HG03175 (cell line): ENCODE measurements at regions not wholly inside any gene's neighbourhood (a gene's known extent, or its start where the extent isn't known, plus 50 kb on each side); places are given as distances from the start of the nearest gene placed in this dataset.
"Not testable (repeated sequence)": the region's sequence is repeated elsewhere in the genome, so short reads cannot be mapped to it uniquely, and the experiment has no call there.

ENCODE experiments used
- ATAC-seq: cut with Tn5 transposase; IDR thresholded peaks from one replicate; pipeline ENCODE4 v1.9.1; 2021; ENCODE audit warnings: mild to moderate bottlenecking, moderate library complexity; ENCODE audit not compliant: unreplicated experiment

GRCh38 chr1:79190074-79190473 is 183.5 kb upstream of the ADGRL4 start:
- ATAC-seq: peak; percentile 61

- peak; percentile 37 for ATAC-seq
Observed at GRCh38 chr1:79188337-79188736, 181.8 kb upstream of the ADGRL4 start.

DNA sequence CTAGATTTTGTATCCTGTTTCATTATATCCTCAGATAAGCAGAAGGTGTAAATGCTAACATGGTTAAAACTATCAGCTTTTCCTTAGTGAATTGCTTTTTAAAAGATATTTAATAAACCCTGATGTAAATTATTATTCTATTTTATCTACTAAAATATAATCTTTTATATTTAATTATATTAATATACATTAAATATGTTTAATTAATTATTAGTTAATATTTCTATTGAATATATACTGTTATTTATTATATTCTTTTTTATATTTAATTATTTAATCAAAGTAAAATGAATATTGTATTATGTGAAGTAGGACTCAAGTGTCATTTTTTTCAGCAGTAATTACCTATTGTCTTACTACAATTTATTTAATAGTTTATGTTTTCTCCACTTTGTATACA is 179.7 kb upstream of the ADGRL4 start:
- ATAC-seq: no peak

GRCh38 chr1:79177844-79178243 is 171.3 kb upstream of the ADGRL4 start:
- no peak for ATAC-seq

DNA sequence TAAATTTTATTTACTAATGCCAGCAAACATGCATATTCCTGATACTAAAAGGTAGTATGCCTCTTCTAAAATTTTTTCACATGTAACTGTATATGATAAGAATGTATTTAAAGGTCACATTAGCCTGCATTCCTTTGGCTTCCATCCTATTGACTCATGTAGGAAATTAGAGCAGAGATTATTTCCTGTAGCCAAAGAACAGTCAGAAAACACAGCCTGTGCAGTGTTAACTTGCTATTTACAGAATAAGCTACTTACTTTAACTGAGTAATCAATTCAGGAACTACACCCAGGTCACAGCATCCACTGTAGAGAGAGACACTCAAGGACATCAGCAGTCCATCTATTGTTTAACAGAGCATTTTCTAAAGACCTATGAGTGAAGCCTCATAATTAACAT is 154.5 kb upstream of the ADGRL4 start:
- no peak for ATAC-seq

DNA sequence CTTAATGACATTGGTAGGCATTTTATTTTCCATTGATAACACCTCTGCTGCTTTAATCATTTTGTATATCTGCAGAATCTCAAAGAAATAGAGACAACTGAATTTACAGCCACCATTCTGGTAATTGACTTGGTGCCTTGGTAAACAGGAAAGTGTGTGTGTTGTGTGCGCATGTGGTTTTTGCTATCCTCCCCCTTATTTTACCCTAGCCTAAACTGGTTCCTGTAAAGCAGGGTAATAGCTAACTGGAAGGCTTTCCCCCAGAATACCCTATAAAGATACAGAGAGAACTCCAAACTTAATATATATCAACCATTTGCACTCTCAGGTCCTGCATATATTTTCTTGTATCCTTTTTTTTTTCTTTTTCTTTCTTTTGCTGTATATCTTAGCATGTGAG is 149.5 kb upstream of the ADGRL4 start:
- ATAC-seq: no peak

DNA sequence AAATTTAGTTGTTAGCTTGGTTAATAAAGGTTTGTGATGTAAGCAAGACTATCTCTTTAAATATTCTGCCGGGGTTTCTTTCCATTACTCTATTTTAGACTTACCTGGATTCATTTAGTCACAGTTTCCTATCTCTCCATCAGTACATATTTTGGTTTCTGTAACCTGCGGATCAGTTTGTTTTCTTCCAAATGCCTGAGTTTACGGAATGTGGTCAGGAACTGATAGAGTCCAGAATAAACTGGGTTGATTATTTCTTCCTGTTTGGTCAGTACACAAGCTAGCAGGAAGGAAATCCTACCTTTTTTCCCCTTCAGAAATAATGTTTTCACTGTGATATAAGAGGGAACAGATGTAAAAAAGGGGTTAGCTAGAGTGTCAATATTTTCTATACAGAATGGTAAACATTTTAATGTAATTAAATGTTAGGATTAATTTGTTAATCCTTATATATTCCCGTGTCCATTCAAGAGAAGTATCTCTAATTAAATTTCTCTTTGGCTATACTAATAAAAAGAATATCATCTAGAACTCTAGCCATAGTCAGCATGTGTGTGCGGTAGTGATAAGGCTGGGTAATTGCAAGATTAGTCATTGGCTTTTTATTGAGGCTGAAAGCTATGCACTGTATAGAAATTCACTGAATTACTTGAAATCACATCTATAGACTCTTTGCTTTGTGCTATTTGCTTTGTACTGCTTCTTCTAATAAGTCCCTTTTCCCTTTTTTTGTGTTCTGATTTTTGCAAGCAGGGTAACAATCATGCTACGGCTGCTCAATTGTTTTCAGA is 144.7 kb upstream of the ADGRL4 start:
- ATAC-seq: no peak

DNA sequence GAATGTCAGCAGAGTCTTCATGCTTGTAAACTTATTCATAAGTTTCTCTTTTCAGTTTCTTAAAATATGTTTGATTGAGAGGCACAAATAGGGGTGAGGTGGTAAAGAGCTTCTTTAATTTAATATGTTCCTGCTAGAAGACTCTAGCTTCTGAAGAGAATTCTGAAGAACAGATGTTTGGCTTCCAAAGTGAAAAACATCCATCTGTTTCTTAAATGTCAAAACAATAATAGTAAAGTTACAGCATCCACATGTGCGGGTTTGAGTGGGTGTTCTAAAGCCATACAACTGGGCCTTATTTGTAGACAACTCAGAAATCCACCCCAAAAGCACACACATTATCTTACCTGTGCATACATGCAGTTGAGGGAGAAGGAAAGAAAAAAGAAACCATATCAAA is 144.0 kb upstream of the ADGRL4 start:
- ATAC-seq: no peak

DNA sequence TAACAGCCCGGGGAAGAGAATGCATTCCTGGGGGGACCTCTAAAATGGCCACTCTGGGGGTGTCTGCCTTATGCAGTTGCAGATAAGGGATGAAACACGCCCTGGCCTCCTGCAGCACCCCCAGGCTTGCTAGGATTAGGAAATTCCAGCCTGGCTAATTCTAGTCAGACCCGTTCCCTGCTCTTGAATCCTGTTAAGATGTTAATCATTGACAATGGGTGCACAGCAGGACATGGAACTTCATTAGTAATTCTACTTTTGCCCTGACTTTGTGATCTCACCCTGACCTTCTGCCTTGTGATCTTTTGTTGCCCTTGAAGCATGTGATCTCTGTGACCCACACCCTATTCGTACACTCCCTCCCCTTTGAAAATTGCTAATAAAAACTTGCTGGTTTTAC is 131.7 kb upstream of the ADGRL4 start:
- not testable (repeated sequence) for ATAC-seq

DNA sequence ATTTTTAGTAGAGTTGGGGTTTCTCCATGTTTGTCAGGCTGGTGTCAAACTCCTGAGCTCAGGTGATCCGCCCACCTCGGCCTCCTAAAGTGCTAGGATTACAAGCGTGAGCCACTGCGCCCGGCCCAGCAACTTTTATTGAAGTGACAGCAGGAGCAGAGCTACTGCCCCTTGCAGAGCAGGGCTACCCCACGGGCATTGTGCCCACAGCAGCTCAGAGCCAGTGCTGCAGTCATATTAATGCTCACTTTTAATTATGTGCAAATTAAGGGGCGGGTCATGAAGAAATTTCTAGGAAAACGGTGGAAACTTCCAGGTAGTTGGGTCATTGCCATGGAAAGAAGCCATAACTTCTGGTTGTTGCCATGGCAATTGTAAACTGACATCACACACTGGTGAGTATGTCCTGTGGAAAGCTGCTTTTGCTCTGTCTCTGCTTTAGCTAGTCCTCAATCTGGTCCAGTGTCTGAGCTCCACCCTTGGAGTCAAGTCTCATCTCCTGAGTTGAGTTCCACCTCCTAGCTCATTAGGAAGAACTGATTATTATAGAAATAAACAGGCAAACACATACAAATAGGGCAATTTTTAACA is 127.3 kb upstream of the ADGRL4 start:
- ATAC-seq: no peak

DNA sequence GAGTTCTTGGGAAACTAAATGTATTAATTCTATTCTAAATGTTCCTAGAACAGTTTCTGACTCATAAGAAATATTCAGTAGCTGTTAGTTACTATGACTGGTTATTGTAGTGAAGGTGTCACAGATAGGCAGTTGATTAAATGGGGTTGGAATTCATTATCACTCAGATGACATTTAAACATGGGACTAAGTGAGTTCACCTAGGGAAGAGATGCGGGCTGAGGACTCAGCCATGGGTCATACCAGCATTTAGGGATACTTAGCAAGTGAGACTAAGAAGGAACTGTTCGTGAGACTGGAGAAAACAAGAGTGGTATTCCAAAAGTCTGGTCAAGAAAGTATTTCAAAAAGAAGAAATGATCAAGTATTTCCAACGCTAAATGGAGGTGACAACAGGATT is 125.1 kb upstream of the ADGRL4 start:
- ATAC-seq: no peak

DNA sequence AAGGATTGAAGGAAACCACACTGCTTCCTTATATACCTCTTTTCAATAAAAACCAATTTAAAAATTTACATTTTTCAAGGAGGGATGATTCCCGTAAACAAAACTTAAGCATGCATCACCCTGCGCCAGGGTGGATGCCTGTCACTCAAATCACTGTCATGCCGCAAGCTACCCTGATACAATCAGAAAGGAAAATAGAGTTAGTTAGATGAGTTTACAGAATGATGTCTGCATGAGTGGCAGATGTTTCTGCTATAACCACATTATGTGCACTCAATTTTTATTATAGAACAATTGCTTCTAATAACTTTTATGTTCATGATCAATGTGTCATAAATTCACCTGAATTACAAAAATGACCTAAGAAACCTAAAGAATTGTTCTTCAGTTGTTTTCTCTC is 123.4 kb upstream of the ADGRL4 start:
- no peak for ATAC-seq

DNA sequence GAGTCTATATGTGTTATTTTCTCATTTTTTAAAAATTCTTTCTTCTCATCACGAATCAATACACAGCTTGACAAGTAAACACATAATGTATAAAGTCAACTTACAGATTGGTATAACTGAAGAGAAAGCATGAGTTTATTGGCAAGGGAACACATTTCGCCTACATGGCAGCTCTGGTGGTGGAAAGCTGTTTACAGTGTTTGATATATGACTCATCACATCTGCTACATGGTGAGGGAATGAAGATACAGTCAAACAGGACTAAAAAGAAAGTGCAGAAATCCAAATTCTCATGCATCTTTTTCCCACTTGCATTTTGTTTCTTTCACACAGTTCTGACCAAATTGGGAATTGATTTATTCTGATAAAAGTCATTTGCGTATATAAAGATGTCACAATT is 122.2 kb upstream of the ADGRL4 start:
- ATAC-seq: no peak

- no peak for ATAC-seq
Observed at GRCh38 chr1:79124756-79125155, 118.2 kb upstream of the ADGRL4 start.

GRCh38 chr1:79122521-79122920 is 116.0 kb upstream of the ADGRL4 start:
- ATAC-seq: no peak

DNA sequence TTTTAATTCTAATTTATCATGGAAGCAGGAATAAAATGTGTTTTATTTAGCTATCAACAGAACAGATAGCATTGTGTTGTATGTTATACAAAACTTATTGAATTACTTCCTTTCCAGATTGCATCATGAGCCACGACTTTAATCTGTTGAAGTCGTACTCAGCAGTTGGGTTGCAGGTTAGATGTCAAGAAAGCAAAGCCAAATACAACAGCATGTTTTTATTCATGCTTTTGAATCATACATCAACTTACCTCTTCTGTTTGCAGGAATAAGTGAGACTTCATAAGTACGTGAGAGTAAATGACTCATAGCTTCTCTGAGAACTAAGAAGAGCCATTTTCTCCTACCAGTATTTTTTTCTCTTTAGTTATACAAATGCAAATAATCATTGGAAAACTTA is 110.8 kb upstream of the ADGRL4 start:
- ATAC-seq: no peak

- ATAC-seq: no peak
Observed at GRCh38 chr1:79113836-79114235, 107.3 kb upstream of the ADGRL4 start.

DNA sequence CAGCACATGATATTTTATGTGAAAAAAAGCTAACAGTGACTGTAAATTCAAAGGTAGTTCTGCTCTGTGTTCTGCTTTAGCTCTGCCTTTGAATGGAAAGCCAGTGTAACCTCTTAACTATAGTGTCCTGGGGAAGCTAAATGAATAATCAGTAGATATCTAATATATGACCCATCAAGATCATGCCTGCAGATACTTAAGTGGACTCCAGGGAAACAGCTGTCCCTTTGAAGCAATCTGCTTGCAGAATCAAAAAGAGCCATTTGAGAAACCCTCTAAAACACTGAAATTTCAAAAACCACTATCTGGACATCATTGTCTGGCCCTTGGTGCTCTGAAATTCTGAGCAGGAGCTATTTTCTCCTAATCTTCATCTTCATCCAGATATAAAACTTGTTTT is 104.2 kb upstream of the ADGRL4 start:
- ATAC-seq: no peak

DNA sequence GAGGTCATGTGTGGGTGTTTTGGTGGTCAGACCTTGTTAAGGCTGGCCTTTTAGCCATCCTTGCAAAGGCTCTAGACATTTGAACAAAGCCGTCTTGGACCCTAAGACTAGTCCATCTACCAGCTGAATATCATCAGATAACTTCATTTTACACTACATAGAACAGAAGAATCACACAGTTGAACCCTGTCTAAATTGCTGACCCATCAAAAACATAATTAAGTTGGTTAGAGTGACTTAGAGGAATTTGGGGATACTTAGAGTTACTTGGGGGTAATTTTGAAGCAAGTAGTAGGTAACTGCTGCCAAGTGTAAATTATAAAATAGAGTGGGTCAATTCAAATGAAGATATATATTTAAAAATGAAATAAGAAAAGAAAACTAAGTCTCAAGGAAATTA is 102.9 kb upstream of the ADGRL4 start:
- no peak for ATAC-seq

DNA sequence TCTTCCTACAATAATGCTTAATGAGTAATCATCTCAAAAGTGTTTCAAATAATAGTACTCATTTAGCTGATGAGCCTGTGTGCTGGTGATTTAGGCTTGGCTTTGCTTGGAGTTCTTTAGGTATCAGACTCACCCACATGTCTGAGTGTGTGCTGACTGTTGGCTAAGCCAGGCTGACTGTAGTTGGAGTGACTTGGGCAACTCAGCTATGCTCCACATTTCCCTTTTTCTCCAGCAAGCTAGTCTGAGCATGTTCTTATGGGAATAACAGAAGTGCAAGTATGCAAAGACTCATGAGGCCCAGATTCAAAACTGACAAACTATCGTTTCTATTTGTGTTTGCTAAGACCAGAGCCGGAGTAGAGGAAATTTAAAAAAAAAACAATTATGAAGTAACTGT is 99.0 kb upstream of the ADGRL4 start:
- ATAC-seq: no peak

- ATAC-seq: no peak
Observed at GRCh38 chr1:79104617-79105016, 98.1 kb upstream of the ADGRL4 start.

DNA sequence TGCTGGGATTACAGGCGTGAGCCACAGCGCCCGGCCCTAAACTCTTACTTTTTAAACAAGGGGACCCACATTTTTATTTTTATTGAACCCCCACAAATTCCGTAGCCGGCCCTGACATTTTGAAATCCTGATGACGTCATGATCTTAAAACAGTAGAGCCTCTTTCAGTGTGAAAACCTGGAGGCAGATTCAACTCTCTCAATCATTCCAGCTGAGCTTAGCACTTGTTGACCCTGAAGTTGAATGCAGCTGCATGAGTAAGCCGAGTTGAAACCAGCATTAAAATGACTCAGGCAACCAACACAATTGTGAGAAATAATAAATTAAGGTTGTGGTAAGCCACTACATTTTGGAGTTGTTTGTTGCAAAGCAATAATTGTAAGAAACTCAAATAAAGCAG is 93.9 kb upstream of the ADGRL4 start:
- ATAC-seq: no peak

DNA sequence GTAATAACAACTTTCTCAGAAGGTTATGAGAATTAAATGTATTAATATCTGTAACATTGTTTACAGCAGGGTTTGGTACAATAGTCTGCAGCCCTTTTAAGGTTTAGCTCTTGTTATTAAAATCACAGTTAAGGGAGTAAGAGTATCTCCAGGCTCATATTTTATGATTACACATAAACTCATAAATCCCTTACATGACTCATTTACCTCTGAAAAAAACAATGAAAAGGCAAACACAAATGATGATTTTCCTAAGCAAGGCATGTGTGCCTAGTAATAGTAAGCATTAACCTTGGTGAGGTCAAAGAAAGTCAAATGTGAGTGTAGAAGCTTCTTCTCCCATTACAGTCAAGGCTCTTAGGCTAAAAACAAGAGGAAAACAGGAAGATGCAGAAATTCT is 84.5 kb upstream of the ADGRL4 start:
- no peak for ATAC-seq
